GM12878 (cell line): ENCODE measurements at regions not wholly inside any gene's neighbourhood (a gene's known extent, or its start where the extent isn't known, plus 50 kb on each side); places are given as distances from the start of the nearest gene placed in this dataset.
"Not testable (repeated sequence)": the region's sequence is repeated elsewhere in the genome, so short reads cannot be mapped to it uniquely, and the experiment has no call there.

Experiments
- ATAC-seq: fragments of 200-7000 bp; cut with Tn5 transposase; 3 replicates; pipeline ENCODE4 v1.9.1; 2020; ENCODE audit warnings: mild to moderate bottlenecking, moderate library complexity
- BruUV-seq: library from RNA; stranded (reverse); fragments of 400-500 nt; replicated peaks from 2 replicates; lab custom pipeline; 2021; lab: Mats Ljungman, UMichigan
- CTCF ChIA-PET: fragments of 300-600 bp; sonication (Branson Sonifier 250); formaldehyde crosslinking; extraction: SDS; loops from one replicate; lab custom pipeline; 2021; ENCODE audit warnings: inconsistent platforms; lab: Yijun Ruan, JAX
- POLR2A ChIA-PET: fragments of 350-600 bp; formaldehyde crosslinking; extraction: SDS; loops from one replicate; lab custom pipeline; 2021; ENCODE audit warnings: inconsistent platforms; lab: Charles Lee
- RAD21 ChIA-PET: fragments of 300-600 bp; sonication (Branson Sonifier 250); formaldehyde crosslinking; loops from one replicate; lab custom pipeline; 2023; ENCODE audit warnings: antibody characterized with exemption; ENCODE audit not compliant: unreplicated experiment; lab: Charles Lee
- SMC1A ChIA-PET: fragments of 300-600 bp; sonication (Branson Sonifier 250); formaldehyde crosslinking; loops from one replicate; lab custom pipeline; 2023; ENCODE audit not compliant: unreplicated experiment, uncharacterized antibody; lab: Charles Lee
- DNase-seq: peaks from one replicate; pipeline ENCODE4 v3.0.0-alpha.2; 2011; ENCODE audit warnings: low read depth, low spot score
- FAIRE-seq: peaks from 3 replicates; lab custom pipeline; 2011; peaks lifted over from hg19 to GRCh38; lab: Jason Lieb, UNC
- H2AFZ ChIP-seq: 2 replicates; pipeline ENCODE4 v1.6.0; 2011; ENCODE audit warnings: low read depth, low read length, control low read depth; ENCODE audit not compliant: control insufficient read depth
- H3K27ac ChIP-seq: 2 replicates; pipeline ENCODE4 v1.5.1; 2011; ENCODE audit warnings: control low read depth; ENCODE audit not compliant: control insufficient read depth, insufficient read depth
- H3K27me3 ChIP-seq, 2 experiments: replicated peaks in 1 of 2; 2 replicates each; pipeline versions ENCODE4 v1.6.0 to v1.6.1; 2011; ENCODE audit warnings: low read length in 1 of 2; ENCODE audit not compliant: control insufficient read depth in 2 of 2, insufficient read depth in 2 of 2
- H3K36me3 ChIP-seq, 2 experiments: 2 replicates each; pipeline ENCODE4 v1.5.1; 2011; ENCODE audit warnings: low read length in 1 of 2; ENCODE audit not compliant: control insufficient read depth in 2 of 2, insufficient read depth in 2 of 2
- H3K4me1 ChIP-seq: 2 replicates; pipeline ENCODE4 v1.6.1; 2011; ENCODE audit warnings: mild to moderate bottlenecking, low read length, moderate library complexity, mixed read lengths; ENCODE audit not compliant: control insufficient read depth, insufficient read depth
- H3K4me2 ChIP-seq: 2 replicates; pipeline ENCODE4 v1.6.0; 2011; ENCODE audit warnings: control low read depth; ENCODE audit not compliant: control insufficient read depth, insufficient read depth
- H3K4me3 ChIP-seq: fragments of 200-600 bp; sonication (generic); 2 replicates; pipeline ENCODE4 v1.5.1; 2016
- H3K79me2 ChIP-seq: 2 replicates; pipeline ENCODE4 v1.6.0; 2011; ENCODE audit warnings: low read length; ENCODE audit not compliant: control insufficient read depth, insufficient read depth
- H3K9ac ChIP-seq: 2 replicates; pipeline ENCODE4 v1.8.0; 2011; ENCODE audit warnings: low read length, control low read depth, mixed read lengths; ENCODE audit not compliant: control insufficient read depth, insufficient read depth
- H3K9me3 ChIP-seq: replicated peaks from 3 replicates; pipeline ENCODE4 v1.5.1; 2011; ENCODE audit warnings: mild to moderate bottlenecking, low read length; ENCODE audit not compliant: control insufficient read depth, insufficient read depth
- H4K20me1 ChIP-seq: 2 replicates; pipeline ENCODE4 v1.6.0; 2011; ENCODE audit not compliant: control insufficient read depth, insufficient read depth
- BCLAF1 ChIP-seq: fragments of 450-650 bp; IDR thresholded peaks from 2 replicates; pipeline ENCODE4 v1.6.1; 2017; ENCODE audit warnings: antibody characterized with exemption, mild to moderate bottlenecking, moderate library complexity
- CBX3 ChIP-seq: fragments of 200-600 bp; sonication (generic); IDR thresholded peaks from 2 replicates; pipeline ENCODE4 v1.6.1; 2016; ENCODE audit warnings: low read depth, borderline replicate concordance
- CREB1 ChIP-seq: IDR thresholded peaks from 2 replicates; pipeline ENCODE4 v1.6.1; 2012; ENCODE audit warnings: low read depth, mild to moderate bottlenecking, inconsistent platforms
- MAX ChIP-seq: IDR thresholded peaks from 2 replicates; pipeline ENCODE4 v1.6.1; 2012; ENCODE audit warnings: low read depth, low read length, improper control_type of control experiment
- POU2F2 ChIP-seq: IDR thresholded peaks from 3 replicates; pipeline ENCODE4 v1.6.1; 2011; ENCODE audit warnings: low read depth, mild to moderate bottlenecking, low read length, borderline replicate concordance
- RELA ChIP-seq: fragments of 450-650 bp; IDR thresholded peaks from 2 replicates; pipeline ENCODE4 v1.8.0; 2014; ENCODE audit warnings: borderline replicate concordance; ENCODE audit not compliant: partially characterized antibody
- SKIL ChIP-seq: fragments of 450-650 bp; IDR thresholded peaks from 2 replicates; pipeline ENCODE4 v1.6.1; 2017; ENCODE audit warnings: mild to moderate bottlenecking, low read depth, inconsistent platforms; ENCODE audit not compliant: poor library complexity, severe bottlenecking
- YBX1 ChIP-seq: fragments of 450-650 bp; IDR thresholded peaks from 2 replicates; pipeline ENCODE4 v1.6.1; 2016; ENCODE audit warnings: antibody characterized with exemption
- WGBS: methylation state at CpG from one replicate; pipeline ENCODE4 v1.1.6; 2016; ENCODE audit warnings: low lambda C conversion rate; ENCODE audit not compliant: insufficient replicate concordance, insufficient coverage; ENCODE audit errors: missing lambda C conversion rate; 5-methylcytosine and 5-hydroxymethylcytosine counted together
- in situ Hi-C: fragments of 300-500 bp; cut with MboI; formaldehyde crosslinking; loops from 9 replicates; pipeline ENCODE4 v1.14.3; 2018; ENCODE audit warnings: mixed read lengths
- intact Hi-C: fragments of 100-400 bp; cut with micrococcal nuclease; formaldehyde crosslinking; loops from one replicate; pipeline ENCODE4 v1.14.2; 2022; ENCODE audit not compliant: unreplicated experiment

GRCh38 chrX:114178126-114178525 is 405.8 kb upstream of the HTR2C start (continued):
- no peak for TF ChIP-seq SKIL

GRCh38 chrX:114167276-114167675 is 416.6 kb upstream of the HTR2C start:
- DNase-seq, POLR2A ChIA-PET, H4K20me1 ChIP-seq, RAD21 ChIA-PET, H3K9me3 ChIP-seq, H3K9ac ChIP-seq, CTCF ChIA-PET, H3K4me1 ChIP-seq, in situ Hi-C loops, H3K27ac ChIP-seq, BruUV-seq, H3K36me3 ChIP-seq, H3K79me2 ChIP-seq, H3K27me3 ChIP-seq, ATAC-seq, H3K4me3 ChIP-seq, H2AFZ ChIP-seq, H3K4me2 ChIP-seq, intact Hi-C loops, FAIRE-seq: not testable (repeated sequence)
- WGBS: 11% methylated on average over 5 of the region's 5 CpGs
- SMC1A ChIA-PET: interaction anchor here (1.4 to 1.5 kb wide), 2 partner anchors 10 kb away, joined by 3 read pairs; no protein-coding TSS in a partner anchor

- WGBS: 0% methylated on average over 1 of the region's 1 CpG
- H3K27ac ChIP-seq: no peak overlapping the region
- RAD21 ChIA-PET: no interaction called here
- no peaks in the 10 kb centered on the region for H3K27me3 ChIP-seq
- in situ Hi-C loops (no loop called here), intact Hi-C loops (no loop called here)
- H3K4me1 ChIP-seq: no peaks in the 10 kb centered on the region
- no peaks in the 10 kb centered on the region for H3K36me3 ChIP-seq
- ATAC-seq: no peak
- H3K9me3 ChIP-seq: no peaks in the 10 kb centered on the region
- no peak for TF ChIP-seq YBX1
- no peak for TF ChIP-seq BCLAF1
- TF ChIP-seq POU2F2: no peak
- no peak for TF ChIP-seq CBX3
- TF ChIP-seq CREB1: no peak
- no peak for TF ChIP-seq MAX
- no peak for TF ChIP-seq RELA
- FAIRE-seq: no peak
- CTCF ChIA-PET: no interaction called here
- BruUV-seq: no TSS peak
- H3K79me2 ChIP-seq: no peaks in the 10 kb centered on the region
- no peak for DNase-seq
- POLR2A ChIA-PET: no interaction called here
- H2AFZ ChIP-seq: no peak overlapping the region
- SMC1A ChIA-PET: interaction anchor here (1.4 to 1.5 kb wide), 2 partner anchors 9 to 11 kb away, joined by 3 read pairs; no protein-coding TSS in a partner anchor
- H4K20me1 ChIP-seq: no peaks in the 10 kb centered on the region
- no peak overlapping the region for H3K4me2 ChIP-seq
- H3K4me3 ChIP-seq: no peak overlapping the region
- no peak overlapping the region for H3K9ac ChIP-seq
Measured at GRCh38 chrX:114166601-114167000, 417.3 kb upstream of the HTR2C start.
